Neural crest cell (in vitro differentiated cells): ENCODE measurements at regions not wholly inside any gene's neighbourhood (a gene's known extent, or its start where the extent isn't known, plus 50 kb on each side); places are given as distances from the start of the nearest gene placed in this dataset.

Source experiments
- DNase-seq: peaks from one replicate; pipeline ENCODE4 v3.0.0; 2021; ENCODE audit warnings: low read depth, mixed read lengths, low spot score
- H3K27ac Mint-ChIP-seq: one replicate; pipeline ENCODE4 v1.8.0; 2021; ENCODE audit warnings: mild to moderate bottlenecking, mixed read lengths; ENCODE audit not compliant: unreplicated experiment
- H3K27me3 Mint-ChIP-seq: 2 replicates; pipeline ENCODE4 v1.8.0; 2021; ENCODE audit warnings: low read depth, mild to moderate bottlenecking, mixed read lengths
- H3K36me3 Mint-ChIP-seq: 2 replicates; pipeline ENCODE4 v1.8.0; 2021; ENCODE audit warnings: low read depth, mild to moderate bottlenecking, mixed read lengths
- H3K4me1 Mint-ChIP-seq: 2 replicates; pipeline ENCODE4 v1.8.0; 2021; ENCODE audit warnings: mixed read lengths
- H3K4me3 Mint-ChIP-seq: one replicate; pipeline ENCODE4 v1.8.0; 2021; ENCODE audit warnings: mild to moderate bottlenecking, mixed read lengths
- H3K9me3 Mint-ChIP-seq: 2 replicates; pipeline ENCODE4 v1.8.0; 2021; ENCODE audit warnings: mixed read lengths
- TF ChIP-seq, protein P1 (sequence below): fragments of 200-600 bp; sonication (generic); conservative IDR thresholded peaks from 2 replicates; pipeline ENCODE4 v1.5.0; 2021; ENCODE audit warnings: antibody characterized with exemption, mild to moderate bottlenecking

DNA sequence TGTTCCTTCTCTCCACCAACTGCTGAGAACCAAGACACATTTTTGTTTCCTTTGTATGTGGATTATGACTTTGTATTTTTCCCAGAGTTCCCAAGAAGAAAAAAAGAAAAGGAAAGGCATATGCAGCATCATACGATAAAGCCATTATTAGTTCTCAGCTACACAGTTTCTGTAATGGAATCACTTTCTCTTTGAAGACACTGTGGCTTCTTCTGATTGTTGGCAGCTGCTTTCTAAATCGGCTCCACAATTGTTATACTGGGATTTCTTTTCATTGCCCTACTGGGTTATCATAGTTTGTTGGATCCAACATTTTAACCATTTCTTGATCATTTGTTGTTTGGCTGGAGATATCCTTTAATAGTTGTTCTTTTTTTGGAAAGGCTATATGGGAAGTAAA is 89.5 kb upstream of the HIVEP3 start:
- DNase-seq, result no peak
- H3K9me3 Mint-ChIP-seq, result no peaks in the 10 kb centered on the region
- H3K27me3 Mint-ChIP-seq, result peaks cover 54% of the 10 kb centered on the region
- no peak overlapping the region for H3K4me3 Mint-ChIP-seq
- no peak overlapping the region for H3K27ac Mint-ChIP-seq
- no peaks in the 10 kb centered on the region for H3K36me3 Mint-ChIP-seq
- TF ChIP-seq, protein P1, sequence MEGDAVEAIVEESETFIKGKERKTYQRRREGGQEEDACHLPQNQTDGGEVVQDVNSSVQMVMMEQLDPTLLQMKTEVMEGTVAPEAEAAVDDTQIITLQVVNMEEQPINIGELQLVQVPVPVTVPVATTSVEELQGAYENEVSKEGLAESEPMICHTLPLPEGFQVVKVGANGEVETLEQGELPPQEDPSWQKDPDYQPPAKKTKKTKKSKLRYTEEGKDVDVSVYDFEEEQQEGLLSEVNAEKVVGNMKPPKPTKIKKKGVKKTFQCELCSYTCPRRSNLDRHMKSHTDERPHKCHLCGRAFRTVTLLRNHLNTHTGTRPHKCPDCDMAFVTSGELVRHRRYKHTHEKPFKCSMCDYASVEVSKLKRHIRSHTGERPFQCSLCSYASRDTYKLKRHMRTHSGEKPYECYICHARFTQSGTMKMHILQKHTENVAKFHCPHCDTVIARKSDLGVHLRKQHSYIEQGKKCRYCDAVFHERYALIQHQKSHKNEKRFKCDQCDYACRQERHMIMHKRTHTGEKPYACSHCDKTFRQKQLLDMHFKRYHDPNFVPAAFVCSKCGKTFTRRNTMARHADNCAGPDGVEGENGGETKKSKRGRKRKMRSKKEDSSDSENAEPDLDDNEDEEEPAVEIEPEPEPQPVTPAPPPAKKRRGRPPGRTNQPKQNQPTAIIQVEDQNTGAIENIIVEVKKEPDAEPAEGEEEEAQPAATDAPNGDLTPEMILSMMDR, result no peak
- H3K4me1 Mint-ChIP-seq, result no peaks in the 10 kb centered on the region

DNA sequence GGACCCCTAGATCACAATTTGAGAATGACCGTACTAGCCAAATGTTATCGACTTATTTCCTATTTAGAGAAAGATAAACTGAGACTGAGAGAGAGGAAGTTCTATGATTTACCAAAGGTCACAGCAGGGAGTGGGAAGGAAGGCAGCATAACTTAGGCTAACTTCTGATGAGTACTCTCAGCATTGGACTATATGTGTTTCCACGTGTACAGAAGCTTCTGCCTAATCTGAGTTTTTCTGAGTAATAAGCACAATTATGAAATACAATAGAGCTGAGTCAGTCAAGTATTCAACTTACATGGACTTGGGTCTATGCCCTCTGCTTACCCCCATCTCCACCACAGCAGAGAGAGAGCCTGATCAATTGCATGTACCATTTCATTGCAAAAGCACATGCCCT is 88.1 kb upstream of the HIVEP3 start:
- TF ChIP-seq, protein P1, result no peak
- H3K27me3 Mint-ChIP-seq, result peaks cover 54% of the 10 kb centered on the region
- no peaks in the 10 kb centered on the region for H3K9me3 Mint-ChIP-seq
- DNase-seq, result no peak
- H3K27ac Mint-ChIP-seq, result no peak overlapping the region
- H3K4me3 Mint-ChIP-seq, result no peak overlapping the region
- no peaks in the 10 kb centered on the region for H3K4me1 Mint-ChIP-seq
- H3K36me3 Mint-ChIP-seq, result no peaks in the 10 kb centered on the region

DNA sequence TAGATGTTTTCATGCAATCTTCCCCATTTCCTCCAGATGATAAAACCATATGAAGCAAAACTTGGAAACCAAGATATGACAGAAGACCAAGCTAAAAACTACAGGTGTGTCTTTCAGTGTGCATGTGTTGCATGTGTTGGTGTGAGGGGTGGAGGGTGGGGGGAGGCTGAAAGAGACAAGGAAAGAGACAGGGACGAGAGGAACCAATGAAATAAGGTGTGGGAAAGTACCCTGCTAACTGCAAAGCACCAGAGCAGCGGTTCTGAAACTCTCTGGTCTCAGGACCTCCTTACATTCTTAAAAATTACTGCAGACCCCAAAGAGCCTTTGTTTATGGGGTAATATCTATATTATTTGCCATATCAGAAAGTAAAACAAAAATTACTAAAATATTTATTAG is 87.4 kb upstream of the HIVEP3 start:
- peaks cover 51% of the 10 kb centered on the region for H3K27me3 Mint-ChIP-seq
- no peaks in the 10 kb centered on the region for H3K4me1 Mint-ChIP-seq
- TF ChIP-seq, protein P1, result no peak
- DNase-seq, result no peak
- no peaks in the 10 kb centered on the region for H3K9me3 Mint-ChIP-seq
- H3K36me3 Mint-ChIP-seq, result no peaks in the 10 kb centered on the region
- H3K4me3 Mint-ChIP-seq, result no peak overlapping the region
- no peak overlapping the region for H3K27ac Mint-ChIP-seq

DNA sequence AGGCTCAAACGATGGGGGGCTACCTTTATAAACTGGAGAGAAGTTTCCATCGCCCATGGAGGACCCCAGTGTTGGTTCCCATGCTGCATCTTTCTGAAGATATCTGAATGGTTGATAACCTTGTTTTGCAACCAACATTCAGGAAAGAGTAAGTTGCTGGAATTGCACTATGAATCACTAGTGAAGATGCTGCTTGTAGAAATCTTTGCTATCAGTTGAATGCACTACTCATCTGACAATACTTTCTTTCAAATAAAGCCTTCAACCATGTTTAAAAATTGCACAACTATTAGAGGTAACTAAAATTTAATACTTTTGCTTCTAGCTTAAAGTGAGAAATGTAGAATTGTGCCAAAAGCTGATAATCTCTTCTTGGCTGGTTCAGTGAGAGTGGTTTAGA is 86.8 kb upstream of the HIVEP3 start:
- H3K36me3 Mint-ChIP-seq, result no peaks in the 10 kb centered on the region
- TF ChIP-seq, protein P1, result no peak
- H3K27ac Mint-ChIP-seq, result no peak overlapping the region
- no peak for DNase-seq
- no peaks in the 10 kb centered on the region for H3K4me1 Mint-ChIP-seq
- H3K27me3 Mint-ChIP-seq, result peaks cover 45% of the 10 kb centered on the region
- H3K9me3 Mint-ChIP-seq, result no peaks in the 10 kb centered on the region
- H3K4me3 Mint-ChIP-seq, result no peak overlapping the region

DNA sequence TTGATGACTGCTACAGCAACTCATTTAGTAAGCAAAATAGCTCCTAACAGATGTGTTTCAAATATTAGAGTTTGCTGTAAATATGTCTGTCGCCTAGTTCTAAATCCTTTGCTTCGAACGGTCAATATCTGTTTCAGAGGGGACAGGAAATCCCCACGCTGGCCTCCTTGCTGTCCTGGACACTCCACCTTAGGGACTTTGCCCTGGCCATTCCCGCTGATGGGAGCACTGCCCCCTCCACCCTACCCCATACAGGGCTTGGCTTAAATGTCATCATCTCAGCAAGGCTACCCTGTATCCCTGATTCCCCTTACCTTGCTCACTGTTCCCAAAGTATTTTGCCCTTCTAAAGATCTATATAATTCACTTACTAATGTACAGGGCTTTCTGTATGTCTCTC is 86.1 kb upstream of the HIVEP3 start:
- no peak overlapping the region for H3K4me3 Mint-ChIP-seq
- no peaks in the 10 kb centered on the region for H3K4me1 Mint-ChIP-seq
- no peaks in the 10 kb centered on the region for H3K9me3 Mint-ChIP-seq
- no peak for DNase-seq
- H3K36me3 Mint-ChIP-seq, result no peaks in the 10 kb centered on the region
- no peak overlapping the region for H3K27ac Mint-ChIP-seq
- TF ChIP-seq, protein P1, result no peak
- peaks cover 42% of the 10 kb centered on the region for H3K27me3 Mint-ChIP-seq

DNA sequence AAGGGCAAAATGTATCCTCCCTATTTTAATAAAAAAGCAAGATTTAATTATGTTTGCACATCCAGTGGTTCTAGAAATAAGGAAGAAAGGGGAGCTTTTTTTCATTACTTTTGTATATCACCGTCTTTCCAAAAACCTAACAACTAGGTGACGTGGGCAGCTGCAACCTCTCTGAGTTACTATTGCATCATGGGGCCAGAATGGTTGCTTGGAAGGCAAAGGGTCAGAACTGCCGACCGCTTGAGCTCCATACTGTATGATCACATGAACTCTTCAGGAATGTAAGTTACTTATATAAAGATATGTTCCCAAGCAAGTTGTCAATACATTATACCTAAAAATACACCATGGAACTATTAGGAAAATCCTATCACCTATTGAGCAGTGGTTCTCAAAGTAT is 85.6 kb upstream of the HIVEP3 start:
- Mint-ChIP-seq H3K4me3 (no peak overlapping the region), H3K36me3 (no peaks in the 10 kb centered on the region), H3K9me3 (no peaks in the 10 kb centered on the region), H3K27me3 (peaks cover 37% of the 10 kb centered on the region), H3K4me1 (no peaks in the 10 kb centered on the region), H3K27ac (no peak overlapping the region)
- TF ChIP-seq, protein P1, result no peak
- DNase-seq, result no peak
